Large intestine (tissue), 3 donors: ENCODE measurements at regions not wholly inside any gene's neighbourhood (a gene's known extent, or its start where the extent isn't known, plus 50 kb on each side); places are given as distances from the start of the nearest gene placed in this dataset.

ENCODE experiments used
- DNase-seq, 2 donors: peaks; one replicate each; pipeline versions ENCODE4 v3.0.0 to v3.0.0-alpha.2; 2013
- H3K27ac ChIP-seq: one replicate; pipeline ENCODE4 v1.5.1; 2013; ENCODE audit warnings: low read length
- H3K27me3 ChIP-seq: 2 replicates; pipeline ENCODE4 v1.6.1; 2013; ENCODE audit warnings: low read length; ENCODE audit not compliant: control insufficient read depth, insufficient read depth
- H3K36me3 ChIP-seq: 2 replicates; pipeline ENCODE4 v1.6.1; 2013; ENCODE audit warnings: low read length; ENCODE audit not compliant: control insufficient read depth, insufficient read depth
- H3K4me1 ChIP-seq: one replicate; pipeline ENCODE4 v1.6.1; 2013; ENCODE audit warnings: low read length; ENCODE audit not compliant: control insufficient read depth, insufficient read depth
- H3K4me3 ChIP-seq: one replicate; pipeline ENCODE4 v1.5.1; 2013; ENCODE audit warnings: low read length
- H3K9me3 ChIP-seq: one replicate; pipeline ENCODE4 v1.6.1; 2013; ENCODE audit warnings: mild to moderate bottlenecking, low read depth, low read length, moderate library complexity; ENCODE audit not compliant: control insufficient read depth
- WGBS: methylation state at CpG from one replicate; pipeline ENCODE4 v1.1.5; 2013; ENCODE audit warnings: low lambda C conversion rate; ENCODE audit not compliant: insufficient coverage; 5-methylcytosine and 5-hydroxymethylcytosine counted together

DNA sequence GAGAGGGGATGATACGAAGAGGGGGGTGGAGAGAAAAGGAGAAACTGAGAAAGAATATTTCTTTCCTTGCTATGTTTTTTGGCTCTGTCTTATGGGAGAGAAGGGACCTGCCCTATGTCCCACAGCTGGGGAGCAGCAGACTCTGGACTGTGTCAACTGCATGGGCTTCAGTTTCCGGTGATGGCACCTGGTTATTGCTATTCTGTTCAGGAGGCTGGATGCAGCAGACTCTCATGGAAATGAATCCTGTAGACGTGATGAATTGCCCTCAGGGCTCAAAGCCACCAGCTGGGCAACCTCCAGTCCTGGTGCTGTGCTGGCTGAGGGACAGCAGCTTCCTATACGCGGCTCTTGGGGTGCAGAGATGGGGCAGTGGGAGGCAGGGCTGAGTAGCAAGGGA is 121.2 kb downstream of the HAPSTR1 start:
- Histone ChIP-seq H3K27me3 (no peaks in the 10 kb centered on the region), H3K9me3 (no peaks in the 10 kb centered on the region), H3K36me3 (no peaks in the 10 kb centered on the region), H3K4me3 (no peak overlapping the region), H3K4me1 (no peaks in the 10 kb centered on the region), H3K27ac (no peak overlapping the region)
- WGBS: 71% methylated on average over 1 of the region's 5 CpGs
- DNase-seq: no peak

DNA sequence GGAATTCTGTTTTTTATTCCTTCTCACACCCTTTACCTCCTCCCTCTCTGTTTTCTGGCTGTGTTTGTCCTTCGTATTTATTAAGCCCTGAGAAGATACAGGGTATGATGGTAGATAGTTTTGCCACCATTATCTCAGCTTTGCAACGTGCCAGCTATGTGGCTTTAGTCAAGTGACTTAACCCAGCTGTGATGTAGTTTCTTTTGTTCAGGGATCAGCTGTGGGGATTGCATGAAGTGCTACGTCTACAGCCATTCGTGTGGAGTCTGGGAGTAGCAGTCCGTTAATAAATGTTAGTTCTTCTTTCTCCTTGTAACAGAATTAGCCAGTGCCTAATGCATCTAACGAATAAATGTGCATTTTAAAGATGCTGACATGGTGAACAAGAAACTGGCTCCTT is 128.4 kb downstream of the HAPSTR1 start:
- Histone ChIP-seq H3K27ac (no peak overlapping the region), H3K4me3 (no peak overlapping the region), H3K9me3 (no peaks in the 10 kb centered on the region), H3K36me3 (no peaks in the 10 kb centered on the region), H3K4me1 (no peaks in the 10 kb centered on the region), H3K27me3 (no peaks in the 10 kb centered on the region)
- 60% methylated on average over 1 of the region's 6 CpGs for WGBS
- no peak for DNase-seq

GRCh38 chr16:9225527-9226316 is 134.3 kb downstream of the HAPSTR1 start:
- no peak overlapping the region for H3K4me3 ChIP-seq
- H3K27ac ChIP-seq: no peak overlapping the region
- no peaks in the 10 kb centered on the region for H3K9me3 ChIP-seq
- H3K36me3 ChIP-seq: no peaks in the 10 kb centered on the region
- peak in 1 of 2 donors; percentile 2 for DNase-seq
- no peaks in the 10 kb centered on the region for H3K4me1 ChIP-seq
- 35% methylated on average over 3 of the region's 5 CpGs for WGBS
- H3K27me3 ChIP-seq: no peaks in the 10 kb centered on the region

DNA sequence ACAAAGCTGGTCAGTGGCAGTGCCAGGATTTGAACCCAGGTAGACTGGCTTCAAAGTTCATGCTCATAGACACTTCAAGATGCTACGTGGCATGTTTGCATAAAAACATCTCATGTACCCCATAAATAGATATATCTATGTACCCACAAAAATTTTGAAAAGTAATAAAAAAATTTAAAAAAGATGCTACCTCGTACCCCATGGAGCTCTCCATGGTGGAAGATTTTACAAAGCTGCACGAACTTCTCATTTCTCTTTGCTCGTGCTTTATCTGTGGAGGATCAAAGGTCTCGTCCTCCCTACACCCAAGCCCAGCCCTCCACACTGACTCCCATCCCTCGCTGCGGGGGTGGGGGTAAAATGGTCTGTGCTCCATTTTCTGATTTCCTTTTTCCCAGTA is 135.5 kb downstream of the HAPSTR1 start:
- no peaks in the 10 kb centered on the region for H3K36me3 ChIP-seq
- H3K9me3 ChIP-seq: no peaks in the 10 kb centered on the region
- H3K27ac ChIP-seq: no peak overlapping the region
- H3K27me3 ChIP-seq: no peaks in the 10 kb centered on the region
- no peaks in the 10 kb centered on the region for H3K4me1 ChIP-seq
- no peak for DNase-seq
- WGBS: 80% methylated on average over 2 of the region's 7 CpGs
- H3K4me3 ChIP-seq: no peak overlapping the region

- Histone ChIP-seq H3K4me1 (no peaks in the 10 kb centered on the region), H3K27me3 (no peaks in the 10 kb centered on the region), H3K27ac (no peak overlapping the region), H3K9me3 (no peaks in the 10 kb centered on the region), H3K36me3 (no peaks in the 10 kb centered on the region), H3K4me3 (no peak overlapping the region)
- WGBS: 40% methylated on average over 1 of the region's 2 CpGs
- DNase-seq: no peak
These were observed 139.6 kb downstream of the HAPSTR1 start for GRCh38 chr16:9231039-9231438.

- Histone ChIP-seq H3K27ac (no peak overlapping the region), H3K4me3 (no peak overlapping the region), H3K27me3 (no peaks in the 10 kb centered on the region), H3K36me3 (no peaks in the 10 kb centered on the region), H3K4me1 (no peaks in the 10 kb centered on the region), H3K9me3 (no peaks in the 10 kb centered on the region)
- WGBS: 20% methylated on average over 1 of the region's 5 CpGs
- no peak for DNase-seq
These were observed 140.8 kb downstream of the HAPSTR1 start for GRCh38 chr16:9232102-9232770.

- H3K27me3 ChIP-seq: no peaks in the 10 kb centered on the region
- H3K4me1 ChIP-seq: no peaks in the 10 kb centered on the region
- no peak for DNase-seq
- H3K27ac ChIP-seq: no peak overlapping the region
- no peaks in the 10 kb centered on the region for H3K36me3 ChIP-seq
- H3K4me3 ChIP-seq: no peak overlapping the region
- no CpG with 5 or more reads among the region's 2 CpGs for WGBS
- H3K9me3 ChIP-seq: no peaks in the 10 kb centered on the region
These were observed 144.4 kb downstream of the HAPSTR1 start for GRCh38 chr16:9235867-9236266.

GRCh38 chr16:9236319-9236718 is 144.9 kb downstream of the HAPSTR1 start:
- WGBS: no CpG with 5 or more reads among the region's 5 CpGs
- no peaks in the 10 kb centered on the region for H3K4me1 ChIP-seq
- H3K27ac ChIP-seq: no peak overlapping the region
- H3K9me3 ChIP-seq: no peaks in the 10 kb centered on the region
- DNase-seq: no peak
- no peak overlapping the region for H3K4me3 ChIP-seq
- H3K36me3 ChIP-seq: no peaks in the 10 kb centered on the region
- H3K27me3 ChIP-seq: no peaks in the 10 kb centered on the region

DNA sequence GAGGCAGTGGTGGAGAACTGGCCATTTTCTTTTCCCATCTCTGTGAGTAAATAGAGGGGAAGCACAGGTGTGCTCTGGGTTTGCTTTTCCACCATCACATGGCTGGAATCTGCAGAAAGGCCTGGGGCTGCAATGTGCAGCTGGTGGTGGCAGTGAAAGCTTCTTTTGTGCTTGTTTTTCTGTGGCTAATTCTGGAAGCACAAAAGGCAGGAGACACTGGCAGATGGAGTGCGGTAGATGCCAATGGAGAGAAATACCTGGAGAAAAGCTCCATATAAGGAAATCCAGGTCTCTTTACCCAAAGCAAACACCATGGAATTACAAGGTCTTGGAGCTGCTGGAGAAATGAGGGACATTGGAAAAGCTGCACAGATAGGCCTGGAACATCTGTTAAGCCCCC is 146.9 kb downstream of the HAPSTR1 start:
- no peaks in the 10 kb centered on the region for H3K4me1 ChIP-seq
- H3K27me3 ChIP-seq: no peaks in the 10 kb centered on the region
- H3K9me3 ChIP-seq: no peaks in the 10 kb centered on the region
- no peaks in the 10 kb centered on the region for H3K36me3 ChIP-seq
- H3K4me3 ChIP-seq: no peak overlapping the region
- no CpG with 5 or more reads among the region's 1 CpG for WGBS
- DNase-seq: no peak
- H3K27ac ChIP-seq: no peak overlapping the region

DNA sequence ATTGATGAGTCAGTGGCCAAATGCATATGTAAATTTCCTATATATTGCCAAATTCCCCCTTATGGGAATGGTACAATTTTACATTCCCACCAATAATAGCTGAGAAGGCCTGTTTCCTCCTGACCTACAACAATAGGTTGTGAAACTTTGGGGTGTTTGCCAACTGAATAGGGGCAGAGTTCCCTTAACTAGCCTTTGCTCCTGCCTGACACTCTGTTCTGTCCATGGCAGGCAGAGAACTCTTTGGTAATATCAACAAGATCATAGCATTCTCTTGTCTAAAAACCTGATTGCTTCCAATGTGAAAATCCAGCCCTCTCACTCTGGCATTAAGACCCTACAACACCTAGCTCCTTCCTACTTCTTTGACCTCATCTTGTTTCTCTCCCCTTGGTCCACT is 149.7 kb downstream of the HAPSTR1 start:
- no peaks in the 10 kb centered on the region for H3K9me3 ChIP-seq
- no peaks in the 10 kb centered on the region for H3K4me1 ChIP-seq
- DNase-seq: no peak
- no peak overlapping the region for H3K4me3 ChIP-seq
- H3K36me3 ChIP-seq: no peaks in the 10 kb centered on the region
- no peaks in the 10 kb centered on the region for H3K27me3 ChIP-seq
- H3K27ac ChIP-seq: no peak overlapping the region

DNA sequence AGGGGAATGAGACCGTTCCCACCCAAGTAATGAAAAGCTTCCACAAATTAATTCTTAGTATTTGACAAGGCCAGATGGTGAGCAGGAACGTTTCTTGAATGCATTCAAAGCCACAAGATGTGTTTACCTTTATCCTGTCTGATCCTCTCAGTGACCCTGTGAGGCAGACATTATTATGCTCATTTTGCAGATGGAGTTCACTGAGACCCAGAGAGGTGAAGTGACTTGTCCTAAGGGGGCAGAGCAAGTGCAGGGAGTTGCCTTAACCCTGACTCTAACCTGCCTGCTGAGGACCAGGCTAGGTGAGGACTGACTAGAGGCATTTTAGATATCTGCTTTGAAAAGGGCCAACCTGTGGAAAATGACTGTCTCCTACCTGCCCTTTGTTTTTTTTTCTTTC is 156.7 kb downstream of the HAPSTR1 start:
- Histone ChIP-seq H3K9me3 (no peaks in the 10 kb centered on the region), H3K27me3 (no peaks in the 10 kb centered on the region), H3K4me1 (no peaks in the 10 kb centered on the region), H3K27ac (no peak overlapping the region), H3K36me3 (no peaks in the 10 kb centered on the region), H3K4me3 (no peak overlapping the region)
- no peak for DNase-seq
- WGBS: no CpG with 5 or more reads among the region's 2 CpGs
